Kidney glomerular epithelial cell (primary cell): ENCODE measurements at regions not wholly inside any gene's neighbourhood (a gene's known extent, or its start where the extent isn't known, plus 50 kb on each side); places are given as distances from the start of the nearest gene placed in this dataset.

Experiments used
- DNase-seq: peaks from one replicate; lab custom pipeline; 2025; lab: John Stamatoyannopoulos, UW

DNA sequence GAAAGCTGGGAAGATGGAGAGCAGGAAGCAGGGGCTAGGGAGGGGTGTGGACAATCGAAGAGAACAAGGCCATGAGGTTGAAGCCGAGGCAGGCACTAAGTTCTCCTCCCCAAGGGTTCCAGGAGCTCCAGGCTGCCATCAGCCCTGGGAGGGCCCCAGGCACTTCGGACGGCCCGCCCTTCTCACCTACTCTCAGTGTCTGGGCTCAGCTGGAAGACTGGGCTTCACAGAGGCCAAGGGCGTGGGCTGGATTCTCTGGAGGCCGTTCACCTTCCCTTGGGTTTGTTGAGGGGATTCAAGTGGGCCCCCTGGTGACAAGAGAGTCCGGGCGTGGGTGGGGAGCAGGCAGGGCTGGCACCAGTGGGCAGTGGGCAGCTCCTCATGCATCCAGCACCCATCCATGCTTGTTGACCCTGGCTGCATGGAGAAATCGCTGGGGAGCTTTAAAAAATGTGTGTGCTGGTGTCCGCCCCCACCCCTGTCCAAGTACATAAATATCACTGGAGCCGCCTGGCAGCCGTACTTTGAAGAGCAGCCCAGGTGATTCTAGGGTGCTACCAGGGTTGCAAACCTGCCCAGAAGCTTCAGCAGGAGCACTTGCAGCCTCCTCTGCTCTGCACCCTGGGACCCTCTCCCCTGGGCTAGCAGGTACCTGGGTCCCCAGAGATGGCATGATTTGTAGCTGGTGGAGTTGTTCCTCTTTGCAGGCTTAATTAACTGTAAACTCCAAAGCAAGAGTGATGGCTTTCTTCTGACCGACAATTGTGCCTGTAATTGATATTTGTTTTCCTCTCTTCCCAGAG is 74.3 kb downstream of the RTL6 start:
- no peak for DNase-seq

DNA sequence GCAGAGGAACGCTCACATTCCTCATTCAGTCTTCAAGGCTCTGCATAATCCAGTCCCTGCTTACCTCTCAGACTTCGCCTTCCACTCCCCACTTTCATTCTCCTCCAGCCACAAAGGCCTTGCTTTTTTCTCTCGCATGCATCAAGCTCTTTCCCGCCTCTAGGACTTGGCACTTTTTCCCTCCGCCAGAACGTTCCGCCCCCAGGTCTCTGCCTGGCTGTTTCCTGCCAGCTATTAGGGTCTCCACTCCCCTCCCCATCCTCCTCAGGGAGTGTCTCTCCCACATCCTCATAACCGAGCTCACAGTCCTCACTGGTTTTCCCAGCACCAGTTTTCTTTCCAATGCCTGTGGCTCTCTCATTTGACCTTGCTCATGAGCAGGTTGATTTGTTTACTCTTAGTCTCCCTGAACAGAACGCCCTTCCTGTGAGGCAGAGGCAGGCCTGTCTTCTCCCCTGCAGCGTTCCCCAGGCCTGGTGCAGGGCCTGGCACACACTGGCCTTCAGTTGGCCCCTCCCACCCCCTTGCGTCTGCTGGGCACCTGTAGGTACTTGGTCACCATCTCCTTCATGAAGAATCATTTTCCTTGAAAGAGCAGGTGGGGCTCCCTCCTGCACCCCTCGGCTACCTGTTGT is 75.2 kb downstream of the RTL6 start:
- no peak for DNase-seq

DNA sequence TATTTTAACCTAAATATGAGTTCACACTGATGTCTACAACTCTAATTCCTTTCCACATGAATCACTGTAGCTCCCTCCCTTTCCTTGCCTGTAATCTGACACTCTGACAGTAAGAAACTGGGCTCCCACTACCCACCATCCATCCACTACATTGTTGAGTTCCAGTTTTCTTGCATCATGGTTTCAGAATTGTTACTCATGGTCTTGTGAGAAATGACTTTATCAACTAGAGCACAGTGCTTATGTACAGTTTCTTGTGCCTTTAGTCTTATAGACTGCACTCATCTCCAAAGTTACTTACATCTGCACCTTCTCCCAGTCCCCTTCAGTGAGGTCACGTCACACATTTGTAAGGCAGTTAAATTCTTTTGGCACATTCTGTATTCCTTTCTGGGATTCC is 78.6 kb downstream of the RTL6 start:
- DNase-seq, result no peak

DNA sequence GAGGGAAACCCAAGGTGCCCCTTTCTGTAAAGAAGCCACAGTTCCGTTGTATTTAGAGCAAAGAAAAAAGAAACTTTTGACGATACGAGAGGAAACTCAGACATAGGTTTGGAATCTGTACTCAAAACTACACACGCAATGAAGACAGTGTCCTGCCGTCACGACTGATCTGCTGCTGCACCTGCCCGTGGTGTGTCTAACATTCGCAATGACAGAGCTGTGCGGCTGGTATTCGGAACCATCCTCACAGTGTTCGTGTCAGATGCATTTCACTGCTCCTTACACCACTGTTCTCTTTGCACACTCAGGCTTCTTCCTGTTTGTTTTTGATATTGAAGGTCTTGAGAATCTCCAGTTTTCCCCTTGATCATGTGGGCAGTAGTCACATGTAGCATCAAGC is 84.8 kb downstream of the RTL6 start:
- DNase-seq, result no peak

DNA sequence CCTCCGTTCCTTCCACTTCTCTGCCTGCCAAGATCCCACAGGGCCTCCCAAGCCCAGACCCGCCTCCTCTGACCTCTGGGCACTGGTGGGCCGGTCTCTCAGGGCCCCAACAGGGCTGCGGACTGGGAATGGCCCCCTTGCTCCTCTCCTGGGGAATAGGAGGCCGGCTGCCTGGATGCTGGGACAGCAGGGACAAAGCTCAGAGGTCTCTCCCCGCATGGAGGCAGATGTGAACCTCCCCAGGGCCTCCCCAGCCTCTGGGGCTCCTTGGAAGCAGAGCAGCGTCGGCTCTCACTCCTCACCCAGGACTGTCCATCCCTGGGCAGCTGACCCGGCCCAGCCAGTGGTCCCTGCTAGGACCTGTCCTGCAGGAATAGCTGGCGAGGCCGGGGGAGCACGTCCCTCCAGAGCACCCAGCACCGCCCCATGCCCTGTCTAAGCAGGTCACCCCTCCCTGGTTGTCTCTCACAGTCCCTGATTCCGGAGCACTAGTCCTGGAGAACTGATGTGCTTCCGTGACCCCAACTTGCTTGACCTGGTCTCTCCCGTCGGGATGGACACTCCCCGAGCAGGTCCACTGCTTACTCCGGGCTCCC is 85.8 kb downstream of the RTL6 start:
- no peak for DNase-seq

DNA sequence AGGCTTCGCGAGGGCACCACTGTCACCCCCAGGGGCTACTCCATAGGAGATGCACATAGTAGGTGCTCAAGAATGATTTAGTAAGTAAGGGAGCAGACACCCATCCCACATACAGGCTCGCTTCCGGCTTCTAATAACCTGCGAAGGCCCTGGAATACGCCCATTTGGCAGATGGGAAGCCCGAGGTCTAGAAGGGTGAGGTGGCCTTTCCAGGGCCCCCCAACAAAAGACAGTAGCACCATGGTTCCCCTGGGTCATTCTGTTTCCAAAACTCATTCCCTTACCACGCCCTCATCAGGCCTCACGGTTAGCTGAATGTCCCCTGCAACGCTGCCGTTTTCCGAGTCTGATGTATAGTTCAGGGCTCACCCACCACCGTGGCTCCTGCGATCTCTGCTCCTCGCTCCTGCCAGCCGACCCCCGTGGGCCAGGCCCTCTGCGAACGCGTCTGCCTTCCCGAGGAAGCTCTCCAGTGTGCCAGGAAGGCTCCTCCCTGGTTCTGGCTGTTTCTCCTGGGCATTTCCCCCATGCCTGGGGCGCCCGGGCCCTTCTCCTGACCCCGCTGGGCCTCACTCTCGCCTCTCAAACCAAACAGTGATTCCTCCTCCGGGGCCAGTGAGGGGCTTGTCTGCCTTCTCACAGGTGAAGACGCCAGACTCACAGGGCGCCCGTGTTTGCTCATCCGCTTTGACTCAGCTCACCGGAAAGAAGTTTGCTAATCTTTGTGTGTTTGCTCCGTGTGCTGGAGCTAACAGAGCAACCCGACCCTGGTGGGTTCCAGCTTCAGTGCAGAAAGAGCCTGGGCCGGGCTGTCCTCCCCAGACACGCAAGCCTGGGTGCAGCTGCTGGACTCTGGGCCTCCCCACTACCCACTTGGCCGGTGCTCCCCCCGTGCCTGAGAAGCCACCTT is 86.6 kb downstream of the RTL6 start:
- no peak for DNase-seq

DNA sequence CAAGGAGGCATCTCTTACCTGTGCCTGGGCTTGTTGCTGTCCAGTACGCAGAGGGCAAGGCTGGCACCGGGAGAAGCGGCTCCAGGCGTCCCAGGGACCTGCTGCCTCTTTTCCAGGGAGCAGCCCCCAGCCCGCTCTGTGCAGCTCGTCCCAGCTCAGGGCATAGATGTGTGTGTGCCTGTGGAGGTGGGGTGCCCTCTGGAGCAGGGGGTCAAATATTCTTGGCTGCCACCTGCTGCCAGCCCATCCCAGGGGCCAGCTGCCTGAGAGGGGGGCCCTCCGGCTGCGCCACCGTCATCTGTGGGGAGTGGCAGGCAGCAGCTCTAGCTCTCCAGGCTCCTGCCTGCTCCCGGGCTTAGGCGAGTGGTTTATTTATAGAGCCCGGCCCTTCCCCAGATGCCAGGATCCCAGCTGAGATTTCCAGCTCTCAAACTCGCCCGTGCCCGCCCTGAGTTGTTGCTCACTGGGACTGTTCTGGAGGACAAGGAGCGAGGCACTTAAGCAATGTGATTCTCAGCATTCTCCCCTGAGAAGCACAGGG is 87.5 kb downstream of the RTL6 start:
- no peak for DNase-seq

DNA sequence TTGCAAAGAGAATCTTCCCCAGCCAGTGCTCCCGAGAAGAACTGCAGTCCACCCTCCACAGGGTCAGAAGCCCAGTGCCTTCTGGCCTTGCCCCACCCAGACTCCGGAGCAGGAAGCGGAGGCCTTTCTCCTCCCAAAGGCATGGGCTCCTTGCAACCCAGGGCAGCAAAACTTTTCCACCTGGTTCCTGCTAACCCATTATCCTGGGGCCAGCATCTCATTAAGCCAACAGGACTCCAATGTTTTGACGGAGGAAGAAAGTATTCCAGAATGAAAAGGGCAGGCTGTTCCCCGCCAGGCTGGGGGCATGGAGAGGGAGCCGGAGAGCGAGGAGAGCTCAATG is 88.1 kb downstream of the RTL6 start:
- DNase-seq, result no peak

DNA sequence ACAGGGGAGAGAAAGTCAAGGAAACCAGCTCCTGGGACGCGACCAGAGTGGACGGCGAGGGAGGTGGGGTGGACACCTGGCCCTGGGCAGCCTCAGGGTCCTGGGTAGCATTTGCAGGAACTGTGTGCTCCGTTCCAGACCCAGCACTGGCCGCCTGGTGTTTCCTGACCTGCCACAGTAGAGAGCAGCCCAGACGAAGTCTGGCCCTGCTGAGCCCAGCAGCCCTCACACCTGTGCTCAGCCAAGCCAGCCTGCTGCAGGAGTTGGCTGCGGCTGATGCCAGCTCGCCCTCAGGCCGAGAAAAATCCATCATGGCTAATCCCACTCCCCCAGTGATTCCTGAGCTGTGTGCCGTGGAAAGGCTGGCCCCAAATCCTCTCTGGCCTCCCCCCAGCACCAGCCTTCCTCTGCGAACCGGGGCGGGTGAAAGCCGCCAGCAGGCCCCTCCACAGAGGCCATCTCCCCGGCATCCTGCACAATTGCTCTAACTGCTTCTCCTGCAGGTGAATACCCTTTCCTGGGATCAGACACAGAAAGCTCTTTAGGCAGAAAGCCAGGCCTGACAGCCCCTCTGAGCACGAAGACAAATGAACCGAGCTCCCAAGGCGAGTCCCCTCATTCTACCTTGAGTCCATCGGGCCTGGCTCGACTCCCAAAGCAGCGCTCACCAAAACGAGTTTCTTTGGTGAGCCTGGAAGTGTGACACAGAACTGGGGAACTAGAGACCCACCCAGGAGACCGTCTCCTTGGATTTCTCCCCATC is 88.6 kb downstream of the RTL6 start:
- no peak for DNase-seq

DNA sequence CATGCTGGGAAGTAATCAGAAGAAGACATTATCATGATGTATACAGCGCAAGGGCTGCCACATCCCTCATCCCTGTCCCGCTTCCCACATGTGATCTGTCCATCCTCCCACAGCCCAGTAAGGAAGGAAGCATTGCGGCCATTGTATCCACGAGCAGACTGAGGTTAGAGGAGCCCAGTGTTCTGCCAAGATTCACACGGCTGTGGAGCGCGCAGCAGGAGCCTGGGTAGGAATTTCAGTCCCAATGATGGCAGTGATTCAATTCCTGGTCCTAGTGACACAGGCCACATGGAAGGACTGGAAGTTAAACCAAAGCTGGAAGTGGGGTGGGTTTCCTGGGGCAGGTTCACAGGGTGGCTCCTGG is 89.2 kb downstream of the RTL6 start:
- no peak for DNase-seq

DNA sequence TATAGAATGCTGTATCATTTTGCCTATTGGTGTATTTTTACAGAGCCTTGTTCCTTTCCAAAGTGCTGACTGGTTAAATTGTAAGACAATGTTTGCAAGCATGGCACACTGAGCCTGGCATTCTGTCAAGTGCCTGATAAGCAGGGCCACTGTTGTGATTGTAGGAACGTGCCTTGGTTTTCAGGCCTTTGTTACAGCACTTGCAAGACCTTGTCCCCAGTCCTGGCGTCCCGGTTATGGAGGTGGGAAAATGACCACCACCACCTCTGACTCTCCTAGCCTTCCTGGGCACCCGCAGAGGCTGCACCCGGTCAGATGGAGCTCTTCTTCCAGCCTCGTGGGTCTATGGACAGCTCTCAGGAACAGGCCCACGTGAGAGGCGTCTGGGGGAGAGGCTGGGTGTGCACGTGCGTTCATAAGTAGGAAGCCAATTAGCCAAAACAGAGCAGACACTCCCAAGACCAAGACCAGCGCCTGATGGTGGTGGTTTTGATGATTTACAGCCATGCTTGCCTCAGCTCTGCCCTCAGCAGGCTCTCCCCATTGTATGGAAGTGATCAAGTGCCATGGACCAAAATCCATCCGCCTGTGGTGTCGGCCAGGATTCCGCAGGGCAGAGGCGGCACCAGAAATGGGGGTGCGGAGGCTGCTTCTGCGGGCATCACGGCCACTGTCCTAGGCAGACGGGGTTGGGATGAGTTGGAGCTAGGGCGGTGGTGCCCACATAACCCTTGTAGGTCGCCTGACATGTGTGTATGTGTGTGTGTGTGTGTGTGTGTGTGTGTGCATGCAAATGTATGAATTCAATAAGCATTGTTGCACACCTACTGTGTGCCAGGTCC is 89.8 kb downstream of the RTL6 start:
- DNase-seq, result no peak

DNA sequence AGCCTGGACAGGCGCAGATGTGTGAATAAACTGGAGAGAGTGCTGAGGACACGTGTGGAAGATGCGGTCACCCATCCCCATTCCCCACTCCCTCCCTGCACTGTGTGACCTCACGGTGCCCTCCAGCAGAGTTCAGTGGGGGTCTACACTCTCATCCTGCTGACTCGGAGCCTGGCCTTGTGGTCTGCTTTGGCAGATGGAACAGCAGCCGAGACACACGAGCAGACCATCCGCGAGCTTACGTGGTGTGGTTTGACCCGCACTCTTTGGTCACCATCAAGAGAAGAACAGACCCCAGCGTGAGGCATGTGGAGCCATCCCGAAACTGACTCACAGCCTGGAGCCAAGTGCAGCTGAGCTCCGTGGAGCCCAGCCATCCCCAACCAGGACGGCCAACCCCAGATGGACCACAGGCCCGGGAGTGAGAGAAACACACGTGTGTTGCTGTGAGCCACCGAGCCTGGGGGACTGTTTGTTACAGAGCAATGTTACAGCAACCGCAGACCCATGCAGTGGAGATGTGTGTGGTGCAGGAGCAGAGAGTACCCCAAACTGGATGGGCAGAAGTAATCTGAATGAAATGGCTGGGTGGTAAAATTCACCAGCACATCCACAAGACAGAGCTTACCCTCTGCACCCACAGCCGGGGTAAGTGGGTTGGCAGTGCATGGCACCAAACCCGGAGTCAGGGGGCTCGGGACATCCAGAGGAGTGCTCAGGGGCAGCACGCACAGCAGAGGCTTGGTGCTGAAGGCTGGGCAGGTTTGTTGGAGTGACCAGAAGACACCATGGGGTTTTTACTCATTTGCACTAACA is 90.7 kb downstream of the RTL6 start:
- no peak for DNase-seq

DNA sequence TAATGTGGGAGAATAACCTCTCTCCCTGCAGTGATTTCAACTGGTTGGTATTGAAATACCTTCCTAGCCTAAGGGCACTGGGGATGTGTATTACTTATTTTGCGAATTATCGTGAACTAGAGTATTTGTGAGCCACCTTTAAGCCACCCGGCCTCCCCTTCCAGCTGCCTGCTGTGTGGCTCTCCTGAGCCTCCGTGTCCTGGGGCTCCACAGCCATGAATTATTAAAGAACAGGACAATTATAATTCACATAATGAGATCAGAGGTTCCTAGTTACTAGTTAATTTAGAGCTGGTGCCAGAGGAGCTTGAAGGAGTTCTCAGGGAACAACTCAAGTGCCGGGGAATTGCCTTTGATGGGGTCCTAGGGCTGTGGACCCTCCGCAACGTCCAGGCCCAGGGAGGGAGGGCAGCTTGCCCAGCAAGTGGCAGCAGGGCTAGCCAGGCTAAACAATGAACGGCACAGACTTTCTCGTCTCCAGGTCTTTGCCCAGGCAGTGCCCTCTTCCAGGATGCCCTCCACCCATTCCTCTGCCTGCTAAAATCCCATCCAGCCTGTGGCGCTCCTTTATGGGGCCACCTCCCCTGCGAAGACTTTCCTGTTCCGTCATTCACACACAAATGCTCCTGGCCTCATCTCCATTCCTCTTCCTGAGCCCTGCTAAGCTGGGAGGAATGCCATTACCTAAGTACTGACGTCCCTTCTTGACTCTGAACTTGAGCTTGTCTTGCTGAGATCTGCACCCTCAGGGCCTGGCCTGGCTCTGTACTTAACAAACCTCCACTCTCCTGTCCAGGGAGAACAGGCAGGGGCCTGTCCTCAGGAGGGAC is 91.5 kb downstream of the RTL6 start:
- DNase-seq, result no peak

DNA sequence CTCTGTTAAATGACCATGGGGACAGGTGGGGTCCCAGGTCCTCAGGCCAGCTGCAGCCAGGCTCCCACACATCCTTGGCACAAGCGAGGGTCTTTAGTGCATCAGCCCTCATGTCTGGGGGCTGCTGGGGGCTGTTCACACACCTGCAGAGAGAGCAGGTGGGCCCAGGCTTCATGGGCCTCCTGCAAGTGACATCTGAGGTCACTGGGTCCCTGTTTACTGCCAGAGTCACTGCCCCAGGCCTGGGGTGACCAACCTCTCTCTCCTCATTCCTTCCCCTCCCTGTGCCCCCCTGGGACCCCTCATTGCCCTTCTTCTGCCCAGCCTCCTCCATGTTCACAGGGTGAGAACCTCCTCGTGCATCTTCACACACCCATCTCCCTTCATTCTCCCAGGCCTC is 92.4 kb downstream of the RTL6 start:
- DNase-seq, result no peak

DNA sequence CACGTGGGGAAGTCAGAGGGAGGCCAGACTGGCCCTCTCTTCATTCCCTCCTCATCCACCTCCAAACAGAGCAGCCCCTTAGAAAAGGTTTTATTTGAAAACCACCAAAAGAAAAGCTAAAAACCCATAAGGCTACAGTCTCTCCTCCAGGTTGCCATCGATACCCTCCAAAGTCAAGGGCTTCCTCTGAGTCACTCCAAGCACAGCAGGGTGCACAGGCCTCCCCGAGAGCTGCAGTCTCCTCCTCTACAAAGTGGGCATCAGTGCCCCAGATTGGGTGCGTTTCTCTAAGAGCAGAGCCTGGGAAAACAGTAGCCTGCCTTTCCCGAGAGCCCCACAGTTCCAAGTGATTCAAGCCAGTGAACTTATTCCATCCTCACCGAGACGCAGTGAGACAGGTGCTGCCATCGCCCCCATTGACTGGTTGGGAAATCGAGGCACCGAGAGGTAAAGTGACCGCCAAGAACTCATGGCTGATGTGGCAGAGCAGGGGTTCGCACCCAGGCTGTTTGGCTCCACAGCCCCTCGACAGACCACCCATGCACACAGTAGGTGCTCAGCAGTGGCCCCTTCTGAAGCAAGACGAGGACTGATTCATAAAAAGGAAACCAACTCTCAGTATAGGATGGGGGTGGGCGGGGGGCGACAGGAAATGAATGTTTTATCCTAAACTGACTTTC is 91.7 kb upstream of the SHISAL1 start:
- no peak for DNase-seq

DNA sequence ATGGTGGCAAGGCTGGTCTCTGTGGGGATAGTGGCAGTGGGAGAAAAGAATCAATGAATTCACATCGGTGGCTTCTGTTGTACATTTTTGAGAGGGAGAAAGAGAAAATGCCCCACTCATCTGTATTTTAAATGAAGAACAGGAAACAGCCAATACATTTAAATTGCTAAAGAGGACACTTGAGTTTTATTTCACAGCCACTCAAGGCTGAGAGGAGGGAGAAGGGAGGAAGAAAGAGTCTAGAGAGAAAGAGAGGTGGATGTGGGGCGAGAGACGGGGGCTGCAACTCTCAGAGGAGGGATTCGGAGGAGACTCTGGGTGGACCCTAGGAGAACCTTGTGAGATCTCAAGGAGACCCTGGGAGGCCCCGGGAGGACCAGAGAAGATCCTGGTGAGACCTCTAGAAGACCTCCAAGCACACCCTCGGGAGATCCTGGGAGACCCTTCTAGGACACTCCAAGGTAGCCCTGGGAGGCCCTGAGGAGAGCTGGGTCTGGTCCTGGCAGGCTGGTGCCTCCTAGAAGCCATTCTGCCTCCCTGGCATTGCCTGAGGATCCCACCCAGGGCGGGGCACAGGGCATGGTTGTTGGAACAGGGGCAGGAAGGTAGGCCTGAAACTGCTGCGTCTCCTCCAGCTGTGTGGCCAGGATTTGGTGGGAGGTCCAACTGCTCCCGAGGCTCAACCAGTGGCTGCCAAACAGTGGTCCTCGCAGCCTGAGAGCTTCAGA is 91.0 kb upstream of the SHISAL1 start:
- no peak for DNase-seq

DNA sequence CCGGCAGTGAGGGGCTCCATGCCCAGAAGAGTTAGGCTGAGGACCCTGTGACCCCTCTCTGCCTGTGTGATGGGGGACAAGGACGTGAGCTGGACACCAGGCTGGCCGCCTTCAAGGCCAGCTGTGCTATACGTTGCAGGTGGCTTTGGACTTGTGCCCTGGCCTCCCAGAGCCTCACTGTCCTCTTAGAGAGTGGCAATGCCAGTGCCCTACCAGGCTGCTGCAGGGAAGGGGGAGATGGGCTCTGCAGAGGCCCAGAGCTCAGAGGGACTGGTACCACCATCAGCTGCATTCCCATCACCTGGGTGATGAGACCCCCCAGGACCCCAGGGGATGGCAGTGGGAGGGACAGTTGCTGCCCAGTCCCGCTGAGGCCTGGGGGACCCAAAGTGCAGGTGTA is 90.4 kb upstream of the SHISAL1 start:
- DNase-seq, result no peak
